HG02610 (cell line): ENCODE measurements at regions not wholly inside any gene's neighbourhood (a gene's known extent, or its start where the extent isn't known, plus 50 kb on each side); places are given as distances from the start of the nearest gene placed in this dataset.
A peak's percentile ranks its signal among the peaks of the same experiment; 100 is the strongest.
"Not testable (repeated sequence)": the region's sequence is repeated elsewhere in the genome, so short reads cannot be mapped to it uniquely, and the experiment has no call there.

ENCODE experiments used
- ATAC-seq: cut with Tn5 transposase; IDR thresholded peaks from one replicate; pipeline ENCODE4 v1.9.1; 2021; ENCODE audit warnings: mild to moderate bottlenecking, moderate library complexity; ENCODE audit not compliant: unreplicated experiment

GRCh38 chr14:28820677-28821076 lies 54.1 kb downstream of the FOXG1 start:
- ATAC-seq: no peak

- ATAC-seq: no peak
These were observed 55.4 kb downstream of the FOXG1 start for GRCh38 chr14:28821993-28822392.

DNA sequence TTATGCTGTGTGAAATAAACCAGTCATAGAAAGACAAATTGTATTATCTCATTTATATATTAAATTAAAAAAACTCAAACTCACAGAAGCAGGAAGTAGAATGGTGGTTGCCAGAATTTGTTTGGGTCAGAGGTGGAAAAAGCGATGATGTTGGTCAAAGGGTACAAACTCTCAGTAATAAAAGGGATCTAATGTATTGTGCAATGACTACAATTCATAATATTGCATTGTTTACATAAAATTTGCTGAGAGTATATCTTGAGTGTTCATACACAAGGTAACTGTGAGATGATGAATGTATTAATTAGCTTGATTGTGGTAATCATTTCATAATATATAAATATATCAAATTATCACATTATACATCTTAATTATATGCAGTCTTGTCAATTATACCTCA lies 56.7 kb downstream of the FOXG1 start:
- no peak for ATAC-seq

GRCh38 chr14:28830115-28830534 lies 63.5 kb downstream of the FOXG1 start:
- no peak for ATAC-seq

DNA sequence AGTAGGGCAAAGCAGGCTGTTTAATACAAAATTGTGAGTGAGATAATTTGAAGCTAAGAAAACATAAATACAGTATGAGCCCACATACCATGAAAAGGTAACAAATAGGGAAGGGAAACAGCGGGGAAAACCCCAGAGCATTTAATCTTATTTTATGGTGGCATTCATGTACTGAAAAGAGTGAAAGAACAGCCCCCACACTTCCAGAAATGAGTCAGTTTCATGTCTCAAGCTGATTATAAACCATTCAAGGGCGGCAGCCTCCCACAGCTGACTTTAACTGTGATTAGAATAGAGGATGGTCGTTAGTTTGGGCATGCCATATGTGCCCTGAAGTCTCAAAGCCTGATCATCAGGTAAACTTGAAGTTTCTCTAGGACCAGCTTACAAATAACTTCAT lies 64.5 kb downstream of the FOXG1 start:
- ATAC-seq: peak; percentile 98

- not testable (repeated sequence) for ATAC-seq
These were observed 76.0 kb downstream of the FOXG1 start for GRCh38 chr14:28842569-28842968.

DNA sequence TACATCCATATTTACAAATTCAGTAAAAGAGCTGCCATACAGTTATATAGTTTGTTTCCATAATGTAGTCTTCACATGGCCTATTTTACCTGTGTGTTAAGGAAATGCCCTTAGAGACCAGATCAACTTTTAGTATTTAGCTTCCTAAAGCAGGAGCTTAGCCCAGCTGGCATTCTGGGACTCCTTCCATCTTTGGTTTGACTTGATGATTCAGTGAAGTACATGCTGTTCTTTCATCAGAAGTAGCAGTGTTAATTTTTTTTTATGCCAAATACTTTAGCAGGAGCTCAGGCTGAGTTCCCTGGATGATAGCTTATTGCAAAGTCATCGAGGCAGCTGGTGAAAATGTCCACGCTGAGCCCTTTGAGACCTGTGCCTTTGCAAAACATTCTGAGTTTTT lies 101.0 kb downstream of the FOXG1 start:
- no peak for ATAC-seq

- no peak for ATAC-seq
These were observed 103.5 kb downstream of the FOXG1 start for GRCh38 chr14:28870033-28870564.

DNA sequence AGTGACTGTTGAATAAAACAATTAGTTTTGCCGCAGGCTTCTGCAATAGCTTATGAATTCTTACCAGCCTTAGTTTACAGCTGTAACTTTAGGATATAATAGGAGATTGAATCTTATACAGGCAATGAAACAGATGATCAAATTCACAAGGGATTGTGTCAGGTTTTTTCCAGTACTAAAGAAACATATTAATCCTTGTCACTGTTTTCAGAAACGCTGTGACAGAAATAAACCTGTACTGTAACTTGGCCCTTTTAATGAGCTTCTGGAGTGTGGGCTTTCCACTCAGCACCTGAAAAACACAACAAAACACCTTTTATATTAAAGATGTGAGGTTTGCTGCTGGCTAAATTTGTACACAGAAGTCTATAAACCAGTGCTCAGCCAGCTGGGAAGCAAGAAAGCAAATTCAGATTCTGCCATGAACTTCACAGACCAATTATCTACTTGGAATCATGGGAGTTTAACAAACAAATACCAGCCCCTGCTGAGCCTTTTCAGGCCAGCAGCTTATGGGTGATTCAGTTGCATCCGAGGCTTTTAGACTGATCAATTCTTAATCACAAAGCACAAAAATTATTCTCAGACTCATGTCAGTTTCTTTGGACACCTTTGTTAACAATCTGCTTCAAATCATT lies 109.5 kb downstream of the FOXG1 start:
- ATAC-seq: no peak

- no peak for ATAC-seq
These were observed 110.0 kb downstream of the FOXG1 start for GRCh38 chr14:28876572-28876945.

DNA sequence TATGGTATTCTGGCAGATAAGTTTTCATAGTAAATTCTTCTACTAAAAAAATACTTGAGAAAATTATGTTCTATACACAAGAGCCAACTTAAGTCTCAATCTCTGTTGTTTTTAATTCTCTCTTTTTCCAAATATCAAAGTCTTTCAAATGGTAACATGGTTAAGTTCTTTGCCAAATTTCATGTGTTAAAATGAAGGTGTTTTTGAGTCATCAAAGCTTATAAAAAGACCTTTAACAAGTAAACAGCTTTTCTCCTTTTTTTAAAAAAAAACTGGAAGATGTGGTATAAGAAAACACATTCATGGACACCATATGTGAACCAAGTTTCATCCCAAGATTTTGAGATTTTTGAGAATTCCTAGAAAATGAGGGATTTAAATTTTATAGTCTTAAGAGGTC lies 111.3 kb downstream of the FOXG1 start:
- ATAC-seq: no peak

- ATAC-seq: no peak
These were observed 113.0 kb downstream of the FOXG1 start for GRCh38 chr14:28879573-28879996.

GRCh38 chr14:28886940-28887339 lies 120.4 kb downstream of the FOXG1 start:
- ATAC-seq: no peak

DNA sequence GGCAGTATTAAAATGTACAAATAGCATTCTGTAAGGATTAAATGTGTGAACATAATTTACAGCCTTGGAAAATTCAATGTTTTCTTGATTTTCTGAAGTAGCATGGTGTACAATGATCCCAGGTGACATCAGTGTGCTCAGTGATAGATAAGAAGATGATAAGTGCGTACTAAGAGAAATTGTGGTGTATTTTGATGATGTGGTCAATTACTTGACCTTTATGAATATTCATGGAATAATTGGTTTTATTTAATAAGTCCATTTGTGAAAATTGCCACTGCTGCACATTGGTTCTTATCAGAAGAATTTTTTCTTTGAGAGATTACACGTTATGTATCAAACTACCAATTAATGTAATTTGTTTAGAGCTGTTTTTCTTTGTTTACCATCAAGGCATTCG lies 128.8 kb downstream of the FOXG1 start:
- ATAC-seq: no peak

GRCh38 chr14:28896337-28896736 lies 129.8 kb downstream of the FOXG1 start:
- ATAC-seq: no peak

DNA sequence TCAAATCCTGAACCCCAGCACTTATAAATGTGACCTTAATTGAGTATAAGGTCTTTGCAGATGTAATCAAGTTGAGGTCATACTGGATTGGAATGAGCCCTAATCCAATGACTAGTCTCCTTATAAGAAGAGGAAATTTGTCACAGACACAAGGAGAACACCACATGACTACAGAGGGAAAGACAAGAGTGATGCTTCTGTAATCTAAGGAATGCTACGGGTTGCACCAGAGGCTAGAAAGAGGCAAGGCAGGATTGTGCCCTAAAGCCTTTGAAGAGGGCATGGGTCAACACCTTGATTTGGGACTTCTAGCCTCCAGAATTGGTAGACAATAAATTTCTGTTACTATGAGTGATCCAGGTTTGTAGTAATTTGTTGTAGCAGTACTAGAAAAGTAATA lies 135.0 kb downstream of the FOXG1 start:
- ATAC-seq: no peak

DNA sequence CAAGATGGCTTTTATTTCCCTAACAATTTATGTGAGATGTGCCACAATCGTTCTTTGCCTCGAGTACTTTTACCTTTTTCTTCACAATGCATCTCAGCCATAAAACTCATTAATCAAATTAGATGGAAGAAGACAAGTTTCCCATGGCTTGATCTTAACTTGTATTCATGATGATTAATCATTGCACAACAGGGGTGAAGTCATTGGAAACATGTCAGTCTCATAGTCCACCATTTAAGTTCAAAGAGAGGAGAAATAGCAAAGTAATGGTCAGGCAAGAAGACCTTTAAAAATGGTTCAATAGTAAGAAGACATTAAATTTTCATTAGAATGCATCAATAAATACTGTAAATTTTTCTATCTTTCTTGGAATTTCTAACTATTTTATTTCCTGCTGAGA lies 136.3 kb downstream of the FOXG1 start:
- ATAC-seq: no peak

- ATAC-seq: no peak
These were observed 144.9 kb downstream of the FOXG1 start for GRCh38 chr14:28911521-28911920.

GRCh38 chr14:28913056-28913455 lies 146.5 kb downstream of the FOXG1 start:
- no peak for ATAC-seq

- ATAC-seq: no peak
These were observed 159.5 kb downstream of the FOXG1 start for GRCh38 chr14:28926122-28926521.

- ATAC-seq: no peak
These were observed 165.4 kb downstream of the FOXG1 start for GRCh38 chr14:28931999-28932398.

DNA sequence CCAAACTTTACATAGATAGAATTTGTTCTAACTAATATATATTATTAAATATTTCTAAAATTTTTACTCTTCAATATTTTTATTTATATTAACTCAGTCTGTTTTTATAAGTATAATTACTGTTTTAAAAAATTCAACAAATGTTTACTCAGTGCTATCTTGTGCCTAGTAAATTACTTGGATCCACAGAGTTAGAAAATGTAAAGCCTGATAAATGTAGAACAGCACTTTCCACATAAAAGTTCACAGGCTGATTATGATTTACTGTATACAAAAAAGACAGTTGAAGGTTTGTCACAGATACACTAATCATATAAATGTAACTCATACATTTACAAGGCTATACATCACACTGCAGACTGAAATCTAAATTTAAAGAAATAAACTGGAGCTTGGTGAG lies 170.0 kb downstream of the FOXG1 start:
- ATAC-seq: no peak

DNA sequence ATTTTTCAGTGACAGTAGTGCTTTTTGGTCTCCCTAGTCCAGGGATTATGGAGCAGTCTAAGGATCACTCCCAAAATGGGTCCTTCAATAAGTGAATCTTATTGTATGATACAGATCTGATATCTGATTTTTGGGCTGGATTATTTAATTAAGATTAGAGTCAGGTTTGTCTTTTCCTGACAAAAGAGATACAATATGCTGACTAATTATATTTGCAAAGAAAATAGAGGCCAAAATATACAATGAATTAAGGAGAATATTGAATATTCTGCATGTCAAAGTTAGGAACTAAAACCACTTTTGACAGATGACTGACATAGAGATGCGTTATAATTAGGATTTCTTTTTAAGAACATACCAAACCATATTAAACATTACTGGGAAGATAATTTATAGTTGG lies 175.2 kb downstream of the FOXG1 start:
- no peak for ATAC-seq
